NCI-H2196 treated with DMSO at 0.1 percent for 48 hours (cell line): ENCODE measurements at regions not wholly inside any gene's neighbourhood (a gene's known extent, or its start where the extent isn't known, plus 50 kb on each side); places are given as distances from the start of the nearest gene placed in this dataset.

Source experiments
- DNase-seq: peaks from one replicate; lab custom pipeline; 2025; ENCODE audit not compliant: unreplicated experiment; lab: John Stamatoyannopoulos, UW

GRCh38 chr3:56874269-56874668, 72.5 kb upstream of the ARHGEF3 start:
- DNase-seq: no peak

DNA sequence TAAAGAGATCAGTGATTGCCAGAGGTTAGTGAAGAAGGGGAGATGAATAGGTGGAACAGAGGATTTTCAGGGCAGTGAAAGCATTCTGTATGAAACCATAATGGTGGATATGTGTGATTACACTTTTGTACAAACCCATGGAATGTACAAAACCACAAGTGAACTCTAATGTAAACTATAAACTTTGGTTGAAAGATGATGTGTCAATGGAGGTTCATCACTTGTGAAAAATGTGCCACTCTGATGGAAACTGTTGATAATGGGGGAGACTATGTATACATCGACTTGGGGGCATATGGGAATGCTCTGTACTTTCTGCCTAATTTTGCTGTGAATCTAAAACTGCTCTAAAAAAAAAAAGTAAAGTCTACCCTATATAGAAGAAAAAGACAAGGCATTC, 68.7 kb upstream of the ARHGEF3 start:
- DNase-seq: no peak

DNA sequence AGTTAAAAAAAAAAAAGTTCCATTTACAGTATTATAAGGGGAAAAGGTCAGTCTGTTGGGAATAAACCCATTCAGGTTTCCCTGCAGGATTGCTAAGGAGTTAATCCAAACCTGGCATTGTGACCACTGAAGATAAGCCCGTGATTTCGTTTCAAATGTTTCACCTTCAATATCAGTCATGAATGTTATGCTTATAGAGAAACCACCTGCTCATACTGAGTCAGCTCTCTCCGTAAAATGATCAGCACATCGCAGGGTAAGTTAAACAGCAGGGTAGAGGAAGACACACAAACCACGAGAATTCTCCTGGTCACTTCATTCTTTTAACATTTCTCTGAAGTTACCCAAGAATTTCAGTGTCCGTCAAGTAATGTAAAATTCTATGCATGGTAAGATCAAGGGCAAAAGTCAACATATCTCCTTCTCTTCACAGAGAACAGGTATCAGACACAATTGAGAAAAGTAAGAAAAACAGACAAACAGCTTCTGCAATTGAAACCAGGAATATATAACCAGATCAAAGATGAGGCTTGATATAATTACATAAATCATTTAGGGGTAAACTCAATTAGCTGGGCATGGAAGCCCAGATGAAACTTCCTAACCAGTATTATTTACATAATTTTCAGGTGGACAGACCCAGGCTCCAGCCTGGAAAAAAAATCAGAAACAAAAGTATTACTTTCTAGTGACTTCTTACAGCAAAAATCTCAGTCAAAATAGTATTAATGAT, 67.6 kb upstream of the ARHGEF3 start:
- DNase-seq: no peak

DNA sequence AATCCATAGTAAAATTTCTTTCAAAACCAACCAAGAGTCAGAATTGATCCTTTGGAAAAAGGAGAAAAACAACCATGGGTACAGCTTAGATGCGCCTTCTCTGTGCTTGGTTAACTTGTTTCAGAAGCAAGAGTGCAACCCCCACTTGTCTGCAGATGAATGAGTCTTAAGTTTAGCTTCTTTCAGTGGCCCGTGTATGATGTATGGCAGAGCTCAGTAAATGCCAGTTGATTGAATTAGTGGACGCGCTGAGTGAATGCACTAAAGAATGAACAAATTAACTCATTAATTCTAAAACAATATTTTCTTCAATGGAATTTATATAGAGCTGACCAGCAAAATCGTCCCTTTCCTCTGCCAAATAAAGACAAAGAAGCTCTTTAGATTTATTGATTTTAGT, 67.0 kb upstream of the ARHGEF3 start:
- no peak for DNase-seq

DNA sequence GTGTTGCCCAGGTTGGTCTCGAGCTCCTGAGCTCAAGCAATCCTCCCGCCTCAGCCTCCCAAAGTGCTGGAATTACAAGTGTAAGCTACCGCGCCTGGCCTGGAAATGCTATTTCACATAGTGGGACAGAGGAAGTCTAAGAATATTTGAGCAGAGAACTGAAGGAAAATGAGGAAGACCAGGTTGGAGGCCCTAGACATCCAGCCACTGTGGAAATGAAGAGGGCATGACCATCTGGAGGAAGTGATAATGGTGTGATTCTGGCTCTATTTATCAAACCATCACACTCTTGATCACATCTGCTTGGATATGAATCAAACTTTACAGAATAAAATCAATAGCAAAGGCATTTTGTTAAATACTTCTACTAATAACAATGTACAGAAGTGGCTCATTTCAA, 65.9 kb upstream of the ARHGEF3 start:
- DNase-seq: no peak

DNA sequence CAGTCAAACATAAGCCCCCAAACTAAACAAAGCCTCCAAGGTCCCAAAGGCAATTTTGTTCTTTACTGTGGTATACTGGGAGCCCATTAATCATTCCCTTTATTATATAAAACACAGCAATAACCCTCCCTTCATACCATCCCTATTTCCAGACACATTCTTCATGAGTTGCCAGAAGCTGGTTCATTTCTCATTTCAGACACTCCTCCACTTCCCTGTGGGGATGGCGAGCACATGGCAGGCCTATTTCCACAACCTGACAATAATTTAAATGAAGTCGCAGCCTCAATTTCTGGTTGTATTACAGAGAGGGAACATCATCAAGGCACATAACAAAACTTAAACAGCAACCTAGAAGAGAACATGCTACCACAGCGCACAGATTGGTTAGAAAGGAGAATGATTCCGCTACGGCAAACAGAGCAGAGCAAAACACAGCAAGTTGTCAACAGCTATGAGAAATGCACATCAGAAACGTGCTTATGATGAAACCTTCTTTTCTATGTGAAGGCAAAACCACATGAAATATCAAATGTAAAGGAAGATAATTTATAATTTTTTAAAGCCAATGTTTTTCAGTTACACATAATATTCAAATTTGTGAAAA, 63.3 kb upstream of the ARHGEF3 start:
- no peak for DNase-seq

DNA sequence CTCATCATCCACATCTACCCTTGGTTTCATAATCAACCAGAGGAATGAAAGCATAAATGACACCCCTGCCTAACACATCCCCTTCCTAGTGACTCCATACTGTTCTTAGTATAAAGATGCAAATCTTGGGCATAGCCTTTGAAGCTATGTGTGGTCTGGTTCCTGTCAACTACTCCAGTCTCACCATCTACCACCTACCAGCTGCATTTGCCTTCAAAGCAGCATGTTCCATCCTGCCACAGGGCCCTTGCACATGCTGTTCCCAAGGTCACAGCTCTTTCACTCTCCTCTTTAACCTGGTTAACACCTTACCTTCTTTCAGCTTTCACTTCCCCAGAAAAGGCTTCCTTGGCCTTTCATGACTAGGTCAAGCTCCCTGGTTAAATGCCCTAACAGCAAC, 62.3 kb upstream of the ARHGEF3 start:
- no peak for DNase-seq

DNA sequence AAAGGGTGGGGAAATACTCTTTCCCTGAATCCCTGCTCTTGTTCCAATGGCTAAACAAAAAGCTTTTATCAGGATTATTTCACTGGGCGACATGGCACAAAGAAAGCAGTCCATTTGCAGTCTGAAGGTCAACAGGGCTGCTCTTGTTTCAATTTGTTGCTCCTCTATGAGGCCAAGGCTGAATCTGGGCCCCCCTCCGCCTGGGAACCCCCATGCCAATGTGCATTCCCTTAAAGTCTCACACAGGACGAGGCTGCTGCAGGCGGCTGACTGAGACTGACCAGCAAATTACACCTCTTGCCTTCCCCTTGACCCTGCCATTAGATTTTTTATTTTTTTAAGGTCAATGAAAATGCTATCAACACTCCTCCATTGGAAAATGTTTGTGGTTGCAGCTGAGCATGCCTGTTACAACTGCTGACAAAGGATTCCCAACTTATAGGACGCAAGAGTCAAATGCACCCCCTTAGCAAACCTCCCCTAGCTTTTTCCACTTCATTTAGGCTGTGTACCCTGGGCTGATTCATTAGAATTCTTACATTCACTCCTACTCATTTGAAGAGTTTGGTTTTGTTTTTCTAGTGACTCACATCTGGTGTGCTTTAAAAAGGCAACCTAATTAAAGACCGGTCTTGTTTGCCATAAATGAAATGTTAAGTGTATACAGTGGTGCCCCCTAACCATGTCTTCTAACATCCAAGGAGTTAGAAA, 60.8 kb upstream of the ARHGEF3 start:
- DNase-seq: no peak

GRCh38 chr3:56861511-56861910, 59.8 kb upstream of the ARHGEF3 start:
- DNase-seq: no peak

- no peak for DNase-seq
Observed at GRCh38 chr3:56860939-56861338, 59.2 kb upstream of the ARHGEF3 start.

DNA sequence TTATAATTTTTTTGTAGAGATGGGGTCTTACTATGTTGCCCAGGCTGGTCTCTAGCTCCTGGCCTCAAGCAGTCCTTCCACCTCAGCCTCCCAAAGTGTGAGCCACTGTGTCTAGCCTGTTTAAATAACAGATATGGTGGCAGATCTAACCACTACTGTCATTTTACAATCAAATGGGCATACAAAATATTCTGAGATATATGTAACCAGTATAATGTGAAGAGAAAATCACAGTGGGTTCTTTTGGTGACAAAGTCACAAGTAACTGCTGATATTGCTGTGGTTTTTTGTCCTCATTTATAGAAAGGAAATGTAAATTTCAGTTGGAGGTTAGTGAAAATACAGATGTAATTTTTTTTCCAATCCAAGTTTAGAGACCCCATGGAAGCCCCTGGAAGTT, 58.6 kb upstream of the ARHGEF3 start:
- DNase-seq: no peak

DNA sequence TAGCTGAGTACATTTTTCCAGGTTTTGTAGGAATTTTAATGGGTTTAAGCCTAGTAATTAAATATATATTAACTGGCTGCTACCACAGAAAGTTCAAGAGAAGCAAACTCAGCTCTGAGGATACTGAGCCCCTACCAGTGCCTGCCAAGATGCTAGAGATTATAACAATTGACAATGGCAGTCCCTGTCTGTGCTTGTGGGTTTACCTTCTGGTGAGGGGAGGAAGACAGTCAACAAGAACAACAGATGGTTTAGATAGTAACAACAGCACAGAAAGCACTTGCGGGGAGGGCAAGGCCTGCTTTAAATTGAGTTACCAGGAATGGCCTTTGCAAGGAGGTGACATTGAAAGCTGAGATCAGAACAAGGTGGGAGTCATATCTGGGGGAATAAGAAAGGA, 56.6 kb upstream of the ARHGEF3 start:
- DNase-seq: no peak

GRCh38 chr3:56857178-56857577, 55.4 kb upstream of the ARHGEF3 start:
- no peak for DNase-seq

- no peak for DNase-seq
Observed at GRCh38 chr3:56856752-56857151, 55.0 kb upstream of the ARHGEF3 start.

GRCh38 chr3:56855856-56856512, 54.2 kb upstream of the ARHGEF3 start:
- no peak for DNase-seq

DNA sequence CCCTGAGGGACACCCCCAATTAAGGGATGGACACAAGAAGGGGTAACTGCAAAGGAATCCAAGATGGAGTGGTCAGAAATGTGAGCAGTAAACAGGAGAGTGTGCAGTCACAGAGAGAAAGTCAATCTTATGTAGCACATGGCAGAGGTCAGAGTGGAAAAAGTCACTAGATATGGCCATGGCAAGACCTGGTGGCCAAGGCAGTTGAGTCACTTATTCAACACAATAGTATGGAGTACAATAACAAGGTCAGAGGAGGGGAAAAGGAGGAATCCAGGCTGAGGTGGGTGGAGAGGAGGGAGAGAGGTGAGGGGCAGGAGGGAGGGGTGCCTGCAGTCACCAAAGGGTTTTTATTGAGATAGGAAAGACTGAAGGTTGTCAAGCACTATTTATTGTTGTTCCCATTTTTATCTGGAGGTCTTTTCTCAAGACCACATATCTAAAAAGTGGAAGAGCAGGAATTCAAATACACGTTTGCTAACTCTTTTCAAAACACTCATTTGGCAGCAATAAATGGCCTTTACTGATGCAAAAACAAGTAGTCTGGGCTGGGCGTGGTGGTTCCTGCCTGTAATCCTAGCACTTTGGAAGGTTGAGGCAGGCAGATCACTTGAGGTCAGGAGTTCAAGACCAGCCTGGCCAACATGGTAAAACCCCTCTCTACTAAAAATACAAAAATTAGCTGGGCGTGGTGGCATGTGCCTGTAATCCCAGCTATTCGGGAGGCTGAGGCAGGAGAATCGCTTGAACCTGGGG, 53.3 kb upstream of the ARHGEF3 start:
- DNase-seq: no peak

GRCh38 chr3:56851966-56852884, 50.5 kb upstream of the ARHGEF3 start:
- no peak for DNase-seq
